ENCODE measurements at regions not wholly inside any gene's neighbourhood (a gene's known extent, or its start where the extent isn't known, plus 50 kb on each side); places are given as distances from the start of the nearest gene placed in this dataset.

- no peak for TF ChIP-seq CTCF (IDR thresholded peaks at IDR 0.05)
- no peak for TF ChIP-seq EZH2phosphoT487 (IDR thresholded peaks at IDR 0.05)
Measured at GRCh38 chr9:28179893-28180292, 606.6 kb upstream of the C9orf72 start.

All from neural progenitor cell (in vitro differentiated cells).